ENCODE measurements at regions not wholly inside any gene's neighbourhood (a gene's known extent, or its start where the extent isn't known, plus 50 kb on each side); places are given as distances from the start of the nearest gene placed in this dataset.

DNA sequence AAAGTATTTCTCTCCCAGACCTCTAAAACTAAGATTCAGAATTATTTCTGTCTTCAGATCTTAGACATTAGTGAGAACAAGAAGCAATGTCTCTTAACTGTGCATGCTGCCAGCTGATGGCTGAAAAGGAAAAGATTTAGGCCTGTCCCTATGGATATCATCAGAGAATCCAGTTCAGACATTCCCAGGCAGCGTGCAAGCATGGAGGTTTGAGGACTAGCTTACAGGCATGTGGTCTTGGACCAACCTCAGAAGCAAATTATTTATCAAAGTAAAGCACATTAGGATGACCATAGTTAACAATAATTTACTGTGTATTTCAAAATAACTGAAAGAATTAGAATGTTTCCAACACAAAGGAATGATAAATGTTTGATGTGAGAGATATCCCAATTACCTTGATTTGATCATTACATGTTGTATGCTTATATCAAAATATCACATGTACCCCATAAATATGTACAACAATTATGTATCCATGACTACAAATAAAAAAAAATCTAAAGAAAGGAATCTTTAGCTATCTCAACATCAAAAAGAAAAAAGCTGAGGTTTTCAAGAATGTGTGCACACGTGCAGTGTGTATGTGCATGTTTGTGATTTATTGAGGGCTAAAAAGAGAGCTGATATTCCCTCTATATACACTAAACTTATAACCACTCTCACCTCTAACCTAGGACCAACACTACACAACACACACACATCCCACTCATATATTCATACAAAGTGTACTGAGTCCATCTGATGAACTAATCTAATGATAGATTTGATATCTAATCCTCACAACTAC lies 108.9 kb upstream of the THBS1 start:
- no peak for DNase-seq

GRCh38 chr15:39472621-39473297 lies 108.1 kb upstream of the THBS1 start:
- DNase-seq = no peak

DNA sequence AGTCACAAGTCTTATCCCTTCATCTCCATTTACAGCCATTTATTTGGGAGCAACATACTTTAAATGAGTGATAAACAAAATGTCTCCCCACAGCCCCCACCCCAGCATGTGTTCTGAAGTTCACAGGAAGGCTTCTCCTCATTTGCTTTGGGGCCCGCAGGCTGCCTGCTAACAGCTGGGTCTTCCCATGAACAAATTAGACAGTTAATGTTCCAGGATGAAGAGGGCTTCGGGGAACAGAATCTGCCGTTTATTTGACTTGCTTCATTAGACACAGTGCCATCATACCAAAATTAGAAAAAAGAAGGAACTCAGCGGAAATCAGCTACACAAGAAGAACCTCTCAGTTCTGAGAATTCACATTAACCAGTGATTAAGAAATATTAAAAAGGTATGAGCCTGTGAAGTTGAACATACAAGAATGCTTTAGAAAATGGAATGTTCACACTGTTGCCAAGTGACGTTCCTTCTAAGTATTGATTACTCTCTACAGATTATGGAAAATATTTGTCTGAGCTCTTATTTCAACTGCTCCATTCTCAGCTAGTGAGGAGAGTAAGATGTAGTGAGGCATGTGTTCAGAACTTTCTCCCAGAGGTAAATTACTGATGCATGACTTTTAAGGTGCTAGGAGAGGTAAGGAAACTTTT lies 107.5 kb upstream of the THBS1 start:
- DNase-seq = no peak

DNA sequence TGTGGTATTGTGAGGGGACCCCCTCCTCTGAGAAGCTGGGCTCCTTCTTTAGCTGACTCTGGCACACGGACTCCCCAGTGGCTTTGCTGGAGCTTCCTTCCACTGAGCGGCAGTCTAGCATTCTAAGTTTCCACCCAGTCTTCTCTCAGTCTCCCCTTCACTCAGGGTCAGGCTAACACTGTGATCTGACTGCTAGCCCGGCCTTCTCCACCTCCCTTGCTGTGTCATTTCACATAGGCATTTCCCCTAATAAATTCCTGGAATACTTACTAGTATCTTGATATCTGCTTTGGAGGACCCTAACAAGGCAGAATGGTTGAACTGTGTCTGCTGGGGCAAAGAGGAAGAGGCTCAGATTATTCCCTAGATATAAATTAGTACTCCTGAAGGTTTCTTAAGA lies 106.2 kb upstream of the THBS1 start:
- DNase-seq = no peak

GRCh38 chr15:39478996-39479395 lies 101.9 kb upstream of the THBS1 start:
- DNase-seq = no peak

GRCh38 chr15:39479911-39480310 lies 101.0 kb upstream of the THBS1 start:
- no peak for DNase-seq

DNA sequence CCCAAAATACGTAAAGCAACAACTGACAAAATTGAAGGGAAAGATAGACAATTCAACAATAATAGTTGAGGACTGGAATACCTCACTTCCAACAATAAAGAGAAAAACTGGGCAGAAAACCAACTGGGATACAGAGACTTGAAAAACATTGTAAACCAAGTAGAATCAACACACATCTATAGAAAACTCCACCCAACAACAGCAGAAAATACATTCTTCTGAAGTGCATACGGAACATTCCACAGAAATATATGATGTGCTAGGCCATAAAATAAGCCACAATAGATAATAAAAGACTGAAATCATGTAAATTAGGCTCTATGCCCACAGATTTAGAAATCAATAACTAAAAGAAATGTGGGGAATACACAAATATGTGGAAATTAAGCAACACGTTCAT lies 98.4 kb upstream of the THBS1 start:
- no peak for DNase-seq

GRCh38 chr15:39486621-39487457 lies 94.0 kb upstream of the THBS1 start:
- DNase-seq = no peak

GRCh38 chr15:39487458-39487735 lies 93.5 kb upstream of the THBS1 start:
- no peak for DNase-seq

- no peak for DNase-seq
Observed at GRCh38 chr15:39488516-39488915, 92.4 kb upstream of the THBS1 start.

DNA sequence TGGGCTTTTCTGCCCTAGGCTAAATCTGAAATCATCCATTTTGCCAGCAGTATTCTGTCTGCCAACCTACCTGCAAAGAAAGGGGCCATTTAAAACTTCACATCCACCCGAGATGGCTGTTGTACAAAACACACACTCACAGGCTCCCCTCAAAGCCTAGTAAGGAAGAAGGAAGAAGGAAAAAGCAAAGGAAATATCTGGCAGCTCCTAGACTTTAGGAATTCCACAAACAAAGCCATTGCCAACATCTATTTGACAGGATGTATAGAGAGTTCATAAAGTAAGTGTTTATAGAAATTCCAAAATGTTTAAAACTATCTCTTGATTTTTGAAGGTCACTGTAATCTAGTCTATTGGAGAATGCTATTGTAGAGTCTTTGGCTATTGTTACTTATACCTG lies 91.9 kb upstream of the THBS1 start:
- DNase-seq = no peak

GRCh38 chr15:39491115-39491885 lies 89.6 kb upstream of the THBS1 start:
- no peak for DNase-seq

GRCh38 chr15:39491886-39492490 lies 88.9 kb upstream of the THBS1 start:
- no peak for DNase-seq

- DNase-seq = no peak
Observed at GRCh38 chr15:39493424-39494067, 87.3 kb upstream of the THBS1 start.

- no peak for DNase-seq
Observed at GRCh38 chr15:39494462-39494861, 86.4 kb upstream of the THBS1 start.

- DNase-seq = no peak
Observed at GRCh38 chr15:39495871-39496840, 84.7 kb upstream of the THBS1 start.

- DNase-seq = no peak
Observed at GRCh38 chr15:39497016-39497758, 83.7 kb upstream of the THBS1 start.

DNA sequence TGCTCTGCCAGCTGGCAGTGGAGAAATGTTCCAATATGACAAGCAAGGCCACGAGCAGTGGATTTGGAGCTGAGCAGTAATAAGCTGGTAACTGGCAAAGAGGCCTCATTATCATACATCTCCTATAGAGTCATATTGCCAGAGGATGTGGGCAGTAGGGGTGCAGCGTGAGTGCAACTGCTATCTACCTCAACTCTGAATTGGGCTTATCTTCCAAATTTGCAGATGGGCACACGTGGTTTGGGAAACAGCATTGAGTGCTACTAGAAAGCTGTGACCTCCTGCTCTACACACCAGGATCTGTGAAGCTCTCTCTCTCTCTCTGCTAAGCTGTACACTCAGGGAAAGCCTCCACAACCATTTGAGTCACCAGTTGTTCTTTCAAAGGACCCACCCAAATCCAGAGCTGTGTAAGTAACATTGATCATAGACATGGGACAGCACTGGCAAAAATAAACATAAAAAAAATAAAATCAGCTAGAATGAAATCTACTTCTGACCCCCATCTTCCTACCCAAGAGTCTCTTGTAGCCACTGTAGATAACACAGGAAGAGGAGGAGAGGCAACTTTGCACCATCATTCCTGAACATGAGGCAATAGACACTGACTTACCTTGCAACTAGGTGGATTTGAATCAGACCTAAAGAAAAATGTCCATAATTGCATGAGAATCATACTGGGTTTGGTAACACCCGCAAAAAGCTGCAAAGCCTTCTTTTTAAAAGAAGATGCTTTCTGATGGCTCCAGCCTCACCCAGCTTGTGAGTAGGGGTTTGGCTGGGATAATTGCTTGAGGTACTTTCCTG lies 82.9 kb upstream of the THBS1 start:
- DNase-seq = no peak

DNA sequence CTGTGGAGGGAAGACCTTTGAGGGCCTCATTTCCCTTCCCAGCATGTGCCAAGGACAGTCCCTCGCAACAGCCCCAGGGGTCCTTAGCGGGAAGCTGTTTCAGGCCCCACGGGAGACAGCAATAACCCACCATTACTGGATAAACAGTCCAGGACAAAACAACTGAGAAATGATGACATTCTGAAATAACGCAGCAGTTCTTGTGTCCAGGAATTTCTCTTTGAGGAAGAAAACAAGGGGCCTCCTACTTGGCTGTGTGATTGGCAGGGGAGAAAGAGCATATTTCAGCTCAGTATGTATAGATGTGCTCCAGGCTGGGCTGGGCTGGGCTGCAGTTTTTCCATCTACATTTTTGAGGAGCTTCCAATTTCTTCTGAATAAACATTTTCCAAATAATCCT lies 82.2 kb upstream of the THBS1 start:
- no peak for DNase-seq

Data from NCI-H1694 treated with DMSO at 0.1 percent for 48 hours (cell line).